A673 (cell line): ENCODE measurements at regions not wholly inside any gene's neighbourhood (a gene's known extent, or its start where the extent isn't known, plus 50 kb on each side); places are given as distances from the start of the nearest gene placed in this dataset.

Experiments
- CTCF ChIP-seq: fragments of 300-800, 200-600 bp; sonication (generic); conservative IDR thresholded peaks from 2 replicates; pipeline ENCODE4 v1.5.1; 2017; ENCODE audit warnings: low read depth, mild to moderate bottlenecking, antibody characterized with exemption, low read length, moderate library complexity, mixed read lengths
- EZH2 ChIP-seq: fragments of 200-600 bp; sonication (generic); IDR thresholded peaks from 2 replicates; pipeline ENCODE4 v1.6.1; 2017; ENCODE audit warnings: borderline replicate concordance, low read depth, mild to moderate bottlenecking, mixed read lengths, antibody characterized with exemption, low read length; ENCODE audit not compliant: poor library complexity, severe bottlenecking

GRCh38 chr18:68034296-68034695 is 517.8 kb upstream of the DSEL start:
- TF ChIP-seq CTCF (no peak), EZH2 (no peak)
